OCI-LY3 (cell line): ENCODE measurements at regions not wholly inside any gene's neighbourhood (a gene's known extent, or its start where the extent isn't known, plus 50 kb on each side); places are given as distances from the start of the nearest gene placed in this dataset.

ENCODE experiments used
- H2AFZ ChIP-seq: fragments of 200-600, 300-600 bp; shearing (Covaris generic); 2 replicates; pipeline ENCODE4 v1.6.0; 2014; ENCODE audit warnings: antibody characterized with exemption, low read depth, low read length
- H3K27ac ChIP-seq: fragments of 200-600, 300-600 bp; sonication (generic); 2 replicates; pipeline ENCODE4 v1.5.1; 2014; ENCODE audit warnings: mild to moderate bottlenecking, low read length, moderate library complexity, mixed read lengths
- H3K27me3 ChIP-seq: fragments of 200-600, 300-600 bp; sonication (generic); 2 replicates; pipeline ENCODE4 v1.6.1; 2014; ENCODE audit warnings: low read depth, low read length, mixed read lengths
- H3K36me3 ChIP-seq: fragments of 200-600, 300-600 bp; sonication (generic); replicated peaks from 2 replicates; pipeline ENCODE3; 2014; ENCODE audit warnings: low read depth, low read length, mixed read lengths
- H3K4me1 ChIP-seq: fragments of 300-600, 200-600 bp; sonication (generic); 2 replicates; pipeline ENCODE4 v1.6.1; 2014; ENCODE audit warnings: low read length, mixed read lengths
- H3K4me2 ChIP-seq: fragments of 200-600, 300-600 bp; sonication (generic); 2 replicates; pipeline ENCODE4 v1.6.1; 2014; ENCODE audit warnings: low read length, mixed read lengths
- H3K4me3 ChIP-seq: fragments of 300-600, 200-600 bp; sonication (generic); 2 replicates; pipeline ENCODE4 v1.5.1; 2014; ENCODE audit warnings: antibody characterized with exemption, mild to moderate bottlenecking, low read length, moderate library complexity
- H3K79me2 ChIP-seq: fragments of 300-600, 200-600 bp; shearing (Covaris generic); 2 replicates; pipeline ENCODE4 v1.6.1; 2014; ENCODE audit warnings: mild to moderate bottlenecking, low read length, mixed read lengths
- H3K9ac ChIP-seq: fragments of 300-600, 200-600 bp; shearing (Covaris generic); 2 replicates; pipeline ENCODE4 v1.6.0; 2014; ENCODE audit warnings: mild to moderate bottlenecking, low read length, moderate library complexity
- H3K9me3 ChIP-seq: fragments of 200-600, 300-600 bp; shearing (Covaris generic); 2 replicates; pipeline ENCODE4 v1.6.1; 2014; ENCODE audit warnings: low read length, mixed read lengths; ENCODE audit not compliant: insufficient read depth
- H4K20me1 ChIP-seq: fragments of 200-600, 300-600 bp; sonication (generic); 2 replicates; pipeline ENCODE4 v1.6.1; 2016; ENCODE audit warnings: low read length, mixed read lengths; ENCODE audit not compliant: insufficient read depth
- CTCF ChIP-seq: fragments of 200-600, 300-600 bp; sonication (generic); IDR thresholded peaks from 2 replicates; pipeline ENCODE4 v1.5.1; 2014; ENCODE audit warnings: antibody characterized with exemption, low read length, low read depth
- EZH2phosphoT487 ChIP-seq: fragments of 200-600 bp; shearing (Covaris generic); IDR thresholded peaks from 2 replicates; pipeline ENCODE4 v1.6.1; 2018; ENCODE audit warnings: antibody characterized with exemption, mixed run types, low read depth

- Histone ChIP-seq H3K27ac (no peak overlapping the region), H3K4me1 (peaks cover 22% of the 10 kb centered on the region), H2AFZ (peak overlapping the region; percentile 8), H3K4me2 (peak overlapping the region; percentile 49), H3K79me2 (no peaks in the 10 kb centered on the region), H4K20me1 (no peaks in the 10 kb centered on the region), H3K27me3 (no peaks in the 10 kb centered on the region), H3K9me3 (no peaks in the 10 kb centered on the region), H3K9ac (no peak overlapping the region), H3K36me3 (no peaks in the 10 kb centered on the region), H3K4me3 (peak overlapping the region; percentile 12)
- TF ChIP-seq EZH2phosphoT487: no peak
Observed at GRCh38 chr1:238649200-238649599, 737.2 kb upstream of the CHRM3 start.

GRCh38 chr1:238648751-238649150, 737.6 kb upstream of the CHRM3 start:
- H3K36me3 ChIP-seq: no peaks in the 10 kb centered on the region

GRCh38 chr1:238648296-238648695, 738.1 kb upstream of the CHRM3 start:
- Histone ChIP-seq H3K79me2 (no peaks in the 10 kb centered on the region), H3K4me1 (peaks cover 22% of the 10 kb centered on the region), H4K20me1 (no peaks in the 10 kb centered on the region), H3K36me3 (no peaks in the 10 kb centered on the region), H3K27ac (peak overlapping the region; percentile 5; the same call in 1 of the 2 replicates), H3K27me3 (no peaks in the 10 kb centered on the region), H3K4me2 (peak overlapping the region; percentile 49), H3K4me3 (peak overlapping the region; percentile 17; the same call in 1 of the 2 replicates), H3K9me3 (no peaks in the 10 kb centered on the region), H3K9ac (peak overlapping the region; percentile 3; the same call in 1 of the 2 replicates), H2AFZ (0 out of 2 replicates have a peak overlapping the region, but pooled peaks have one; percentile 9)
- TF ChIP-seq CTCF (no peak), EZH2phosphoT487 (no peak)

More at GRCh38 chr1:238648751-238649150, 737.6 kb upstream of the CHRM3 start:
- H2AFZ ChIP-seq: peak overlapping the region; percentile 8; the same call in 1 of the 2 replicates
- no peaks in the 10 kb centered on the region for H3K9me3 ChIP-seq
- no peaks in the 10 kb centered on the region for H3K27me3 ChIP-seq
- peak overlapping the region; percentile 12 for H3K4me3 ChIP-seq
- H3K27ac ChIP-seq: no peak overlapping the region
- no peak overlapping the region for H3K9ac ChIP-seq
- H3K4me2 ChIP-seq: peak overlapping the region; percentile 49
- TF ChIP-seq CTCF (no peak), EZH2phosphoT487 (no peak)
- no peaks in the 10 kb centered on the region for H3K79me2 ChIP-seq
- no peaks in the 10 kb centered on the region for H4K20me1 ChIP-seq
- peaks cover 22% of the 10 kb centered on the region for H3K4me1 ChIP-seq

GRCh38 chr1:238647877-238648276, 738.5 kb upstream of the CHRM3 start:
- Histone ChIP-seq H3K79me2 (no peaks in the 10 kb centered on the region), H3K27ac (peak overlapping the region; percentile 5; the same call in 1 of the 2 replicates), H3K9ac (peak overlapping the region; percentile 3; the same call in 1 of the 2 replicates), H2AFZ (0 out of 2 replicates have a peak overlapping the region, but pooled peaks have one; percentile 9), H3K27me3 (no peaks in the 10 kb centered on the region), H3K4me2 (peak overlapping the region; percentile 49), H3K9me3 (no peaks in the 10 kb centered on the region), H3K36me3 (no peaks in the 10 kb centered on the region), H3K4me1 (peaks cover 22% of the 10 kb centered on the region), H3K4me3 (peak overlapping the region; percentile 17; the same call in 1 of the 2 replicates), H4K20me1 (no peaks in the 10 kb centered on the region)
- TF ChIP-seq EZH2phosphoT487 (no peak), CTCF (no peak)
